T-helper 22 cell (primary cell): ENCODE measurements at regions not wholly inside any gene's neighbourhood (a gene's known extent, or its start where the extent isn't known, plus 50 kb on each side); places are given as distances from the start of the nearest gene placed in this dataset.
"Not testable (repeated sequence)": the region's sequence is repeated elsewhere in the genome, so short reads cannot be mapped to it uniquely, and the experiment has no call there.

Experiments used
- DNase-seq: peaks from one replicate; pipeline ENCODE4 v3.0.0-alpha.2; 2020; ENCODE audit warnings: low read depth

DNA sequence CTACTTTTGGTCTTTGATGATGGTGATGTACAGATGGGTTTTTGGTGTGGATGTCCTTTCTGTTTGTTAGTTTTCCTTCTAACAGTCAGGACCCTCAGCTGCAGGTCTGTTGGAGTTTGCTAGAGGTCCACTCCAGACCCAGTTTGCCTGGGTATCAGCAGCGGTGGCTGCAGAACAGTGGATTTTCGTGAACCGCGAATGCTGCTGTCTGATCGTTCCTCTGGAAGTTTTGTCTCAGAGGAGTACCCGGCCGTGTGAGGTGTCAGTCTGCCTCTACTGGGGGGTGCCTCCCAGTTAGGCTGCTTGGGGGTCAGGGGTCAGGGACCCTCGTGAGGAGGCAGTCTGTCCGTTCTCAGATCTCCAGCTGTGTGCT, 56.6 kb upstream of the TNFAIP8 start:
- not testable (repeated sequence) for DNase-seq

DNA sequence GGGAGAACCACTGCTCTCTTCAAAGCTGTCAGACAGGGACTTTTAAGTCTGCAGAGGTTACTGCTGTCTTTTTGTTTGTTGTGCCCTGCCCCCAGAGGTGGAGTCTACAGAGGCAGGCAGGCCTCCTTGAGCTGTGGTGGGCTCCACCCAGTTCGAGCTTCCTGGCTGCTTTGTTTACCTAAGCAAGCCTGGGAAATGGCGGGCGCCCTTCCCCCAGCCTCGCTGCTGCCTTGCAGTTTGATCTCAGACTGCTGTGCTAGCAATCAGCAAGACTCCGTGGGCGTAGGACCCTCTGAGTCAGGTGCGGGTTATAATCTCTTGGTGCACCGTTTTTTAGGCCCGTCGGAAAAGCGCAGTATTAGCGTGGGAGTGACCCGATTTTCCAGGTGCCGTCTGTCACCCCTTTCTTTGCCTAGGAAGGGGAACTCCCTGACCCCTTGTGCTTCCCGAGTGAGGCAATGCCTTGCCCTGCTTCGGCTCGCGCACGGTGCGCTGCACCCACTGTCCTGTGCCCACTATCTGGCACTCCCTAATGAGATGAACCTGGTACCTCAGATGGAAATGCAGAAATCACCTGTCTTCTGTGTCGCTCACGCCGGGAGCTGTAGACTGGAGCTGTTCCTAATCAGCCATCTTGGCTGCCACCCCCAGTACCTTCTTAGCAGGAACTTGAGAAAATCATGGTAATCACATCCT, 56.1 kb upstream of the TNFAIP8 start:
- DNase-seq: peak; percentile 82

DNA sequence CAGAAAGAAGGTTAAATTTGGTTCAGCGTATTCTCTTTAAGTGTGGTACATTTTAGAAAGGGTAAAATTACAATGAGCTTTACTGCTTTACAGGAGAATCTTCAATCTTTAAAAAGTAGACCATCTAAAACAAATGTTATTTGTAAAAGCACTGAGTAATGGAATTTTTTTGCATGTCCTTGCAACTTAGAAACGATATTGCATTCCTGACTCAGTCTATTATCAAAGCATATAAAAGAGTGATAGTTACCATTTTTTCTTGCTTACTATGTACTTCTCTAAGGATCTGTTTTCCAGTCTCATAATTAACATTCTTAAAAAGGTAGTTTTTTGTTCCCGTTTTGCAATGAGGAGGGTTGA, 55.5 kb upstream of the TNFAIP8 start:
- no peak for DNase-seq

GRCh38 chr5:119301210-119301609, 54.6 kb upstream of the TNFAIP8 start:
- no peak for DNase-seq

GRCh38 chr5:119301906-119302305, 53.9 kb upstream of the TNFAIP8 start:
- DNase-seq: no peak

DNA sequence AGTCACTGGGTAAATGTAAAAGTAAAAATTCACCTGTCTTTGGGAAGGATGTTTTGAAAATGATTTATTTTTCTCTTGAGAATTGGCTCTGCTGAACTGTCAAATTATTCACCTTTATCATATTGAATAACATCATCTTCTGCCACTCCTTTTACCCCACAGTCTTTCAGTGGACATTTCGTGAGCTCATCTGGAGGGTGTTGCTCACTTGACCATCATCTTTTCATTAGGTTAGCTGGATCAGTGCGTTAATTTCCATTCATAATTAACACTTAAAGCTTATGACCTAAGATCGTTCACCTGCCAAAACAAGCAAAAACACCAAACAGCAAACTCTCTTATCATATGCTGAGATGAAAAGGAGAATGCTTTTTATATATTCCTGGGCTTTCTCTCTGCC, 53.4 kb upstream of the TNFAIP8 start:
- no peak for DNase-seq

- no peak for DNase-seq
These were observed 52.6 kb upstream of the TNFAIP8 start for GRCh38 chr5:119302916-119303897.

DNA sequence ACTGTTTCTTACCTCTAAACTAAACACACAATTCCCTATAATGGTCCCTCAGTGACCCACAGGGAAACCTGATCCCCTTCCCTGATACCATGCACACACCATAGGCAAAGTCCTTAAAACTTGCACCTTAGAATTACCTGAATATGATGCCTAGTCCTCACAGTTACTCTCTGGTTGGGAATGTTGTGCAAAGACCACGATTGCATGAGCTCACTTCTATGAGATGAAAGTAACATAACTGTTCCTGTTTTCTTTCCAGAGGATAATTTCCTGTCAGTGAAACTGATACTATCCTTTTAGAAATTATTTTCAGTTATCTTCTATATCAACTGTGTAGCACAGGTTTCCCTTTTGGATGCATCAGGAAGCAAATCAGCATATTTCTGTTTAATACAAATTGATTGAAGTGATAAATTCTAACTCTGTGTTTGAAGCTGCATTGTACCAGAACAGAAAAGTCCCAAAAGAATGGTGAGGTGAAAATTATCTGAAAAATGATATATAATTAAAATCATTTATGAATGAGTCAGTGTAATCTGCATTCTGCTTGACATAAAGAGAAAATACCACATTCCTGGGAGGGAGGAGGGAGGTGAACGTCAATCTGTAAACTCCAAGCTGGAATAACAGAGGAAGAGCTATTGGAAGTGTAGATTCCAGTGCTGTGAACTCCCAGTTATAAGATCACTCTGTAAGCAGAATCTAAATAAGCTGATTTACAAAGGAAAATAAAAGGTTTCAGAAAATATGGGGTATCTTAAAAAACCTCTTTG, 51.2 kb upstream of the TNFAIP8 start:
- no peak for DNase-seq
